ENCODE measurements at regions not wholly inside any gene's neighbourhood (a gene's known extent, or its start where the extent isn't known, plus 50 kb on each side); places are given as distances from the start of the nearest gene placed in this dataset.

GRCh38 chr9:130772185-130772584 is 62.9 kb upstream of the ABL1 start:
- Mint-ChIP-seq H3K4me3 (no peak overlapping the region), H3K36me3 (peaks cover 7% of the 10 kb centered on the region), H3K27ac (no peak overlapping the region), H3K9me3 (peaks cover 1% of the 10 kb centered on the region), H3K4me1 (peaks cover 10% of the 10 kb centered on the region), H3K27me3 (no peaks in the 10 kb centered on the region)
- POLR2A ChIA-PET, result no interaction called here
- ATAC-seq (ENCODE audit: low read depth), result no peak
- DNase-seq, result no peak

- POLR2A ChIA-PET, result interaction anchor here (0.5 to 0.6 kb wide), 2 partner anchors 9 to 70 kb away, joined by 3 to 4 read pairs; no protein-coding TSS in a partner anchor
- no peaks in the 10 kb centered on the region for H3K27me3 Mint-ChIP-seq
Measured at GRCh38 chr9:130774183-130774582, 60.9 kb upstream of the ABL1 start.

GRCh38 chr9:130775336-130775991 is 59.6 kb upstream of the ABL1 start:
- POLR2A ChIA-PET, result no interaction called here
- Mint-ChIP-seq H3K27ac (no peak overlapping the region), H3K36me3 (peaks cover 7% of the 10 kb centered on the region), H3K9me3 (peaks cover 1% of the 10 kb centered on the region), H3K27me3 (no peaks in the 10 kb centered on the region), H3K4me3 (no peak overlapping the region), H3K4me1 (peaks cover 6% of the 10 kb centered on the region)
- ATAC-seq (ENCODE audit: low read depth) (no peak), DNase-seq (no peak)

More at GRCh38 chr9:130774183-130774582, 60.9 kb upstream of the ABL1 start:
- peaks cover 7% of the 10 kb centered on the region for H3K36me3 Mint-ChIP-seq
- H3K4me1 Mint-ChIP-seq, result peaks cover 6% of the 10 kb centered on the region
- no peak overlapping the region for H3K27ac Mint-ChIP-seq
- no peak for DNase-seq
- no peak overlapping the region for H3K4me3 Mint-ChIP-seq
- ATAC-seq (ENCODE audit: low read depth), result no peak
- peaks cover 1% of the 10 kb centered on the region for H3K9me3 Mint-ChIP-seq

- Mint-ChIP-seq H3K36me3 (peaks cover 5% of the 10 kb centered on the region), H3K4me3 (no peak overlapping the region), H3K9me3 (peaks cover 1% of the 10 kb centered on the region), H3K27me3 (no peaks in the 10 kb centered on the region), H3K4me1 (peaks cover 4% of the 10 kb centered on the region), H3K27ac (no peak overlapping the region)
- POLR2A ChIA-PET, result no interaction called here
- DNase-seq (no peak), ATAC-seq (ENCODE audit: low read depth) (no peak)
Measured at GRCh38 chr9:130779153-130779855, 55.8 kb upstream of the ABL1 start.

GRCh38 chr9:130780415-130780814 is 54.6 kb upstream of the ABL1 start:
- Mint-ChIP-seq H3K9me3 (peaks cover 1% of the 10 kb centered on the region), H3K27me3 (no peaks in the 10 kb centered on the region), H3K27ac (no peak overlapping the region), H3K36me3 (peaks cover 3% of the 10 kb centered on the region), H3K4me1 (no peaks in the 10 kb centered on the region), H3K4me3 (no peak overlapping the region)
- ATAC-seq (ENCODE audit: low read depth) (no peak), DNase-seq (no peak)
- POLR2A ChIA-PET, result no interaction called here

GRCh38 chr9:130780865-130781504 is 54.1 kb upstream of the ABL1 start:
- Mint-ChIP-seq H3K4me1 (no peaks in the 10 kb centered on the region), H3K27me3 (no peaks in the 10 kb centered on the region), H3K36me3 (no peaks in the 10 kb centered on the region), H3K27ac (no peak overlapping the region), H3K9me3 (no peaks in the 10 kb centered on the region), H3K4me3 (no peak overlapping the region)
- ATAC-seq (ENCODE audit: low read depth), result no peak
- DNase-seq, result no peak
- POLR2A ChIA-PET, result no interaction called here

- DNase-seq (no peak), ATAC-seq (ENCODE audit: low read depth) (no peak)
- H3K27ac Mint-ChIP-seq, result no peak overlapping the region
- H3K36me3 Mint-ChIP-seq, result no peaks in the 10 kb centered on the region
- H3K4me3 Mint-ChIP-seq, result no peak overlapping the region
- no peaks in the 10 kb centered on the region for H3K4me1 Mint-ChIP-seq
- POLR2A ChIA-PET, result no interaction called here
- peaks cover 2% of the 10 kb centered on the region for H3K27me3 Mint-ChIP-seq
- no peaks in the 10 kb centered on the region for H3K9me3 Mint-ChIP-seq
Measured at GRCh38 chr9:130781569-130781968, 53.5 kb upstream of the ABL1 start.

GRCh38 chr9:130782886-130783530 is 52.0 kb upstream of the ABL1 start:
- Mint-ChIP-seq H3K36me3 (no peaks in the 10 kb centered on the region), H3K9me3 (no peaks in the 10 kb centered on the region), H3K27ac (no peak overlapping the region), H3K4me3 (no peak overlapping the region), H3K4me1 (no peaks in the 10 kb centered on the region), H3K27me3 (peaks cover 3% of the 10 kb centered on the region)
- no peak for DNase-seq
- POLR2A ChIA-PET, result no interaction called here
- no peak for ATAC-seq (ENCODE audit: low read depth)

- peaks cover 10% of the 10 kb centered on the region for H3K9me3 Mint-ChIP-seq
- ATAC-seq (ENCODE audit: low read depth) (no peak), DNase-seq (no peak)
- no peak overlapping the region for H3K4me3 Mint-ChIP-seq
- peaks cover 3% of the 10 kb centered on the region for H3K27me3 Mint-ChIP-seq
- peaks cover 12% of the 10 kb centered on the region for H3K36me3 Mint-ChIP-seq
- POLR2A ChIA-PET, result no interaction called here
- H3K4me1 Mint-ChIP-seq, result no peaks in the 10 kb centered on the region
- H3K27ac Mint-ChIP-seq, result no peak overlapping the region
Measured at GRCh38 chr9:130785053-130785452, 50.0 kb upstream of the ABL1 start.
